Gastrocnemius medialis (tissue), 4 donors: ENCODE measurements at regions not wholly inside any gene's neighbourhood (a gene's known extent, or its start where the extent isn't known, plus 50 kb on each side); places are given as distances from the start of the nearest gene placed in this dataset.

Experiments used
- POLR2A ChIP-seq, 2 donors: fragments of 450-650 bp; IDR thresholded peaks; one replicate each; pipeline ENCODE4 v1.6.1; 2017; ENCODE audit warnings: antibody characterized with exemption in 2 of 2, mild to moderate bottlenecking in 2 of 2, moderate library complexity in 2 of 2
- TF ChIP-seq, protein P1 (sequence below), 5 experiments: fragments of 450-650 bp in 3 of 5; fragments of 200-600 bp in 2 of 5; sonication (generic) in 2 of 5; IDR thresholded peaks in 4 of 5; conservative IDR thresholded peaks in 1 of 5; 1 replicate in 4 of 5; 2 replicates in 1 of 5; pipeline ENCODE4 v1.5.1; 2016 to 2019; ENCODE audit warnings: antibody characterized with exemption in 5 of 5, mild to moderate bottlenecking in 3 of 5, moderate library complexity in 3 of 5

DNA sequence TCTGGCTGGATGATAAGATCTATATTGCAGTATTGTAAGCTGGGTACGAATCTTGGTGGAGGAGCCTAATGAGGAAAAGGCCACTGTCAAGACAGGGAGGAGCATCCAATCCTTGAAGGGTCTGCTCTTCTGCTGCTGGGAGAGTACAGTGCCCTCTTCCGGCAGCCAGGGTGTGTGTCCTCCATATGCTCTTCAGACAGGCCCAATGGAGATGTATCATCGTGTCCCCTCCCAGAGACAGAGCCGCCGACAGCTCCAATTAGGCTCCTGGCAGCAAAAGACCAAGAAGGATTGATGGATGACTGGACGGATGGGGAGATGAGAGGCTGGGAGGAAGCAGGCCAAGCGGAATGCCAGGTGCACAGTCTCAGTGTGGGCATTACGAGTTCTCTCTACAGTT is 51.6 kb upstream of the PIWIL1 start:
- no peak for TF ChIP-seq POLR2A (IDR thresholded peaks at IDR 0.05)
- TF ChIP-seq, protein P1, sequence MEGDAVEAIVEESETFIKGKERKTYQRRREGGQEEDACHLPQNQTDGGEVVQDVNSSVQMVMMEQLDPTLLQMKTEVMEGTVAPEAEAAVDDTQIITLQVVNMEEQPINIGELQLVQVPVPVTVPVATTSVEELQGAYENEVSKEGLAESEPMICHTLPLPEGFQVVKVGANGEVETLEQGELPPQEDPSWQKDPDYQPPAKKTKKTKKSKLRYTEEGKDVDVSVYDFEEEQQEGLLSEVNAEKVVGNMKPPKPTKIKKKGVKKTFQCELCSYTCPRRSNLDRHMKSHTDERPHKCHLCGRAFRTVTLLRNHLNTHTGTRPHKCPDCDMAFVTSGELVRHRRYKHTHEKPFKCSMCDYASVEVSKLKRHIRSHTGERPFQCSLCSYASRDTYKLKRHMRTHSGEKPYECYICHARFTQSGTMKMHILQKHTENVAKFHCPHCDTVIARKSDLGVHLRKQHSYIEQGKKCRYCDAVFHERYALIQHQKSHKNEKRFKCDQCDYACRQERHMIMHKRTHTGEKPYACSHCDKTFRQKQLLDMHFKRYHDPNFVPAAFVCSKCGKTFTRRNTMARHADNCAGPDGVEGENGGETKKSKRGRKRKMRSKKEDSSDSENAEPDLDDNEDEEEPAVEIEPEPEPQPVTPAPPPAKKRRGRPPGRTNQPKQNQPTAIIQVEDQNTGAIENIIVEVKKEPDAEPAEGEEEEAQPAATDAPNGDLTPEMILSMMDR (IDR thresholded peaks at IDR 0.05 in 4 of 5, conservative IDR thresholded peaks at IDR 0.05 in 1 of 5): no peak
